H9 (cell line): ENCODE measurements at regions not wholly inside any gene's neighbourhood (a gene's known extent, or its start where the extent isn't known, plus 50 kb on each side); places are given as distances from the start of the nearest gene placed in this dataset.

Experiments used
- DNase-seq: peaks from one replicate; pipeline ENCODE4 v3.0.0-alpha.2; 2017
- H2AFZ ChIP-seq: one replicate; pipeline ENCODE4 v1.6.1; 2013; ENCODE audit warnings: mild to moderate bottlenecking, low read length, control low read depth, moderate library complexity
- H2AK5ac ChIP-seq: 2 replicates; pipeline ENCODE4 v1.6.1; 2013; ENCODE audit warnings: low read length, control low read depth, mixed read lengths; ENCODE audit not compliant: insufficient read length
- H2BK120ac ChIP-seq: one replicate; pipeline ENCODE4 v1.6.1; 2013; ENCODE audit warnings: low read depth, mild to moderate bottlenecking, low read length, control low read depth, inconsistent platforms; ENCODE audit not compliant: poor library complexity, severe bottlenecking
- H2BK12ac ChIP-seq: 2 replicates; pipeline ENCODE4 v1.6.1; 2013; ENCODE audit warnings: low read length, control low read depth, mixed read lengths, low read depth; ENCODE audit not compliant: insufficient read length
- H2BK15ac ChIP-seq: 2 replicates; pipeline ENCODE4 v1.6.1; 2013; ENCODE audit warnings: low read depth, low read length, control low read depth
- H2BK20ac ChIP-seq: one replicate; pipeline ENCODE4 v1.6.1; 2013; ENCODE audit warnings: low read depth, mild to moderate bottlenecking, low read length, control low read depth, inconsistent platforms; ENCODE audit not compliant: poor library complexity, severe bottlenecking
- H2BK5ac ChIP-seq: 2 replicates; pipeline ENCODE4 v1.6.1; 2013; ENCODE audit warnings: low read length, control low read depth, mixed read lengths; ENCODE audit not compliant: insufficient read length
- H3K14ac ChIP-seq: 2 replicates; pipeline ENCODE4 v1.6.1; 2013; ENCODE audit warnings: low read length, control low read depth; ENCODE audit not compliant: insufficient read depth
- H3K18ac ChIP-seq: 2 replicates; pipeline ENCODE4 v1.6.1; 2013; ENCODE audit warnings: low read depth, mild to moderate bottlenecking, mixed read lengths, low read length, control low read depth; ENCODE audit not compliant: insufficient read length
- H3K23ac ChIP-seq: 2 replicates; pipeline ENCODE4 v1.6.1; 2013; ENCODE audit warnings: low read length, control low read depth, mixed read lengths, low read depth; ENCODE audit not compliant: insufficient read length
- H3K23me2 ChIP-seq: 2 replicates; pipeline ENCODE4 v1.6.1; 2013; ENCODE audit warnings: low read depth, mild to moderate bottlenecking, mixed read lengths, low read length, control low read depth; ENCODE audit not compliant: insufficient read length, poor library complexity, severe bottlenecking
- H3K27ac ChIP-seq: 2 replicates; pipeline ENCODE4 v1.5.1; 2013; ENCODE audit warnings: low read length, control low read depth, mixed read lengths, low read depth; ENCODE audit not compliant: insufficient read length
- H3K27me3 ChIP-seq: 2 replicates; pipeline ENCODE4 v1.6.1; 2013; ENCODE audit warnings: low read length, control low read depth, inconsistent platforms; ENCODE audit not compliant: insufficient read depth
- H3K4ac ChIP-seq: 2 replicates; pipeline ENCODE4 v1.6.1; 2013; ENCODE audit warnings: low read depth, mild to moderate bottlenecking, control low read depth, inconsistent platforms, low read length, moderate library complexity
- H3K4me1 ChIP-seq: 2 replicates; pipeline ENCODE4 v1.6.1; 2013; ENCODE audit warnings: low read length, control low read depth, inconsistent platforms; ENCODE audit not compliant: insufficient read depth
- H3K4me2 ChIP-seq: 2 replicates; pipeline ENCODE4 v1.6.1; 2013; ENCODE audit warnings: low read length, control low read depth, mixed read lengths; ENCODE audit not compliant: insufficient read length, insufficient read depth
- H3K56ac ChIP-seq: 2 replicates; pipeline ENCODE4 v1.6.1; 2013; ENCODE audit warnings: low read depth, mild to moderate bottlenecking, mixed read lengths, low read length, control low read depth; ENCODE audit not compliant: insufficient read length
- H3K79me1 ChIP-seq: 2 replicates; pipeline ENCODE4 v1.6.1; 2013; ENCODE audit warnings: low read depth, mild to moderate bottlenecking, moderate library complexity, low read length, control low read depth, inconsistent platforms; ENCODE audit not compliant: insufficient read depth, poor library complexity, severe bottlenecking
- H3K79me2 ChIP-seq: 2 replicates; pipeline ENCODE4 v1.6.1; 2013; ENCODE audit warnings: low read length, control low read depth, inconsistent platforms; ENCODE audit not compliant: insufficient read depth
- H3K9ac ChIP-seq: 2 replicates; pipeline ENCODE4 v1.6.1; 2013; ENCODE audit warnings: low read length, control low read depth, mixed read lengths; ENCODE audit not compliant: insufficient read length; ENCODE audit errors: extremely low read depth
- H3K9me3 ChIP-seq: one replicate; pipeline ENCODE4 v1.6.1; 2013; ENCODE audit warnings: low read depth, low read length, inconsistent platforms; ENCODE audit not compliant: control insufficient read depth
- H3T11ph ChIP-seq: one replicate; pipeline ENCODE4 v1.6.1; 2013; ENCODE audit warnings: mild to moderate bottlenecking, low read length, control low read depth, inconsistent platforms
- H4K20me1 ChIP-seq: one replicate; pipeline ENCODE4 v1.6.1; 2013; ENCODE audit not compliant: control insufficient read depth, insufficient read length, insufficient read depth
- H4K5ac ChIP-seq: 2 replicates; pipeline ENCODE4 v1.6.1; 2013; ENCODE audit warnings: low read depth, mild to moderate bottlenecking, mixed read lengths, low read length, control low read depth; ENCODE audit not compliant: insufficient read length
- H4K8ac ChIP-seq: replicated peaks from 2 replicates; pipeline ENCODE4 v1.6.1; 2013; ENCODE audit warnings: low read length, control low read depth, mixed read lengths, low read depth; ENCODE audit not compliant: insufficient read length
- H4K91ac ChIP-seq: 2 replicates; pipeline ENCODE4 v1.6.1; 2013; ENCODE audit warnings: low read depth, mild to moderate bottlenecking, moderate library complexity, mixed read lengths, low read length, control low read depth; ENCODE audit not compliant: insufficient read length
- H3K27ac Mint-ChIP-seq, 3 experiments: 2 replicates in 2 of 3; 3 replicates in 1 of 3; pipeline ENCODE4 v1.8.0; 2020 to 2021; ENCODE audit warnings: mixed read lengths in 3 of 3, mild to moderate bottlenecking in 1 of 3, moderate library complexity in 1 of 3
- H3K27me3 Mint-ChIP-seq: 2 replicates; pipeline ENCODE4 v1.8.0; 2021; ENCODE audit warnings: low read depth, mild to moderate bottlenecking, moderate library complexity, mixed read lengths
- H3K36me3 Mint-ChIP-seq, 3 experiments: 2 replicates in 2 of 3; 3 replicates in 1 of 3; pipeline ENCODE4 v1.8.0; 2020 to 2021; ENCODE audit warnings: low read depth in 3 of 3, mixed read lengths in 3 of 3; ENCODE audit not compliant: insufficient read depth in 1 of 3
- H3K4me1 Mint-ChIP-seq, 2 experiments: 2 replicates each; pipeline ENCODE4 v1.8.0; 2020; ENCODE audit warnings: mixed read lengths in 2 of 2
- H3K4me3 Mint-ChIP-seq, 2 experiments: 2 replicates in 1 of 2; 3 replicates in 1 of 2; pipeline ENCODE4 v1.8.0; 2020 to 2021; ENCODE audit warnings: mild to moderate bottlenecking in 2 of 2, mixed read lengths in 2 of 2, moderate library complexity in 1 of 2
- H3K9me3 Mint-ChIP-seq, 2 experiments: 2 replicates in 1 of 2; 3 replicates in 1 of 2; pipeline ENCODE4 v1.8.0; 2020; ENCODE audit warnings: mild to moderate bottlenecking in 2 of 2, mixed read lengths in 2 of 2, moderate library complexity in 1 of 2
- CTCF ChIP-seq: fragments of 200-600 bp; sonication (generic); conservative IDR thresholded peaks from 3 replicates; pipeline ENCODE4 v1.8.0; 2021; ENCODE audit warnings: antibody characterized with exemption, mild to moderate bottlenecking
- WGBS: extraction: QIAGEN DNeasy Blood & Tissue Kit; methylation state at CpG from one replicate; pipeline ENCODE4 v1.1.7; 2013; ENCODE audit warnings: missing lambda C conversion rate, low lambda C conversion rate, mixed read lengths; ENCODE audit not compliant: insufficient read length; ENCODE audit errors: extremely low coverage; 5-methylcytosine and 5-hydroxymethylcytosine counted together

- no peak overlapping the region for H2BK5ac ChIP-seq
- H3K14ac ChIP-seq, result no peak overlapping the region
- no peak overlapping the region for H2BK12ac ChIP-seq
- Mint-ChIP-seq H3K27ac (no peak overlapping the region), H3K4me1 (peaks cover 5 to 14% of the 10 kb centered on the region in 2 experiments; a peak in 3 of 4 replicates), H3K9me3 (peaks cover 0 to 5% of the 10 kb centered on the region in 2 experiments; a peak in 2 of 5 replicates), H3K36me3 (no peaks in the 10 kb centered on the region), H3K27me3 (peaks cover 24% of the 10 kb centered on the region), H3K4me3 (no peak overlapping the region)
- no peak overlapping the region for H4K91ac ChIP-seq
- H2BK120ac ChIP-seq, result no peak overlapping the region
- no peak overlapping the region for H3K9ac ChIP-seq
- H3K79me1 ChIP-seq, result no peaks in the 10 kb centered on the region
- no peaks in the 10 kb centered on the region for H3K27me3 ChIP-seq
- H3K4me2 ChIP-seq, result no peak overlapping the region
- H4K5ac ChIP-seq, result no peak overlapping the region
- no peak overlapping the region for H3K23ac ChIP-seq
- no peak overlapping the region for H2AFZ ChIP-seq
- H3K4me1 ChIP-seq, result 0 out of 2 replicates have a peak, but pooled peaks cover 2% of the 10 kb centered on the region
- H3K9me3 ChIP-seq, result no peaks in the 10 kb centered on the region
- DNase-seq, result no peak
- H3K23me2 ChIP-seq, result no peaks in the 10 kb centered on the region
- no peak overlapping the region for H3T11ph ChIP-seq
- H3K18ac ChIP-seq, result no peak overlapping the region
- no peak overlapping the region for H3K56ac ChIP-seq
- no peak overlapping the region for H2BK15ac ChIP-seq
- H3K79me2 ChIP-seq, result no peaks in the 10 kb centered on the region
- H3K4ac ChIP-seq, result no peak overlapping the region
- no peak for TF ChIP-seq CTCF
- no CpG with 5 or more reads among the region's 3 CpGs for WGBS
- no peak overlapping the region for H4K8ac ChIP-seq
- no peak overlapping the region for H2AK5ac ChIP-seq
- H2BK20ac ChIP-seq, result no peak overlapping the region
- no peak overlapping the region for H3K27ac ChIP-seq
- no peaks in the 10 kb centered on the region for H4K20me1 ChIP-seq
Observed at GRCh38 chr9:74117731-74118130, 379.4 kb upstream of the RORB start.
